Stimulated activated CD4-positive, alpha-beta T cell treated with anti-CD3 and anti-CD28 coated beads, Interleukin-2, amount 100 ng/mL, for 48 hours (primary cell): ENCODE measurements at regions not wholly inside any gene's neighbourhood (a gene's known extent, or its start where the extent isn't known, plus 50 kb on each side); places are given as distances from the start of the nearest gene placed in this dataset.

ENCODE experiments used
- DNase-seq, 2 donors: peaks; one replicate each; pipeline ENCODE4 v3.0.0-alpha.2; 2020

- no peak for DNase-seq
Measured at GRCh38 chr2:118658596-118659198, 188.8 kb downstream of the EN1 start.

- DNase-seq: no peak
Measured at GRCh38 chr2:118657466-118657865, 190.0 kb downstream of the EN1 start.

- DNase-seq: no peak
Measured at GRCh38 chr2:118654945-118655344, 192.5 kb downstream of the EN1 start.

GRCh38 chr2:118650327-118650726 lies 197.1 kb downstream of the EN1 start:
- no peak for DNase-seq

GRCh38 chr2:118645876-118646275 lies 201.6 kb downstream of the EN1 start:
- DNase-seq: no peak

- no peak for DNase-seq
Measured at GRCh38 chr2:118644190-118644589, 203.3 kb downstream of the EN1 start.

- DNase-seq: no peak
Measured at GRCh38 chr2:118643294-118643693, 204.2 kb downstream of the EN1 start.

GRCh38 chr2:118642501-118642900 lies 204.9 kb downstream of the EN1 start:
- no peak for DNase-seq

GRCh38 chr2:118641711-118642110 lies 205.7 kb downstream of the EN1 start:
- DNase-seq: no peak

- DNase-seq: no peak
Measured at GRCh38 chr2:118639371-118639770, 208.1 kb downstream of the EN1 start.

- no peak for DNase-seq
Measured at GRCh38 chr2:118638453-118638852, 209.0 kb downstream of the EN1 start.

- DNase-seq: no peak
Measured at GRCh38 chr2:118635891-118636290, 211.6 kb downstream of the EN1 start.

- no peak for DNase-seq
Measured at GRCh38 chr2:118634876-118635275, 212.6 kb downstream of the EN1 start.

- DNase-seq: no peak
Measured at GRCh38 chr2:118633371-118634018, 214.0 kb downstream of the EN1 start.

- DNase-seq: no peak
Measured at GRCh38 chr2:118632921-118633320, 214.5 kb downstream of the EN1 start.

GRCh38 chr2:118627156-118627555 lies 220.3 kb downstream of the EN1 start:
- no peak for DNase-seq

- DNase-seq: no peak
Measured at GRCh38 chr2:118622913-118623312, 224.5 kb downstream of the EN1 start.

- DNase-seq: no peak
Measured at GRCh38 chr2:118622108-118622507, 225.3 kb downstream of the EN1 start.

- DNase-seq: no peak
Measured at GRCh38 chr2:118618279-118618678, 229.2 kb downstream of the EN1 start.

GRCh38 chr2:118616432-118616831 lies 231.0 kb downstream of the EN1 start:
- DNase-seq: no peak

GRCh38 chr2:118614841-118615271 lies 232.6 kb downstream of the EN1 start:
- DNase-seq: no peak

GRCh38 chr2:118613737-118614136 lies 233.7 kb downstream of the EN1 start:
- DNase-seq: no peak

- DNase-seq: no peak
Measured at GRCh38 chr2:118611691-118612090, 235.8 kb downstream of the EN1 start.

- no peak for DNase-seq
Measured at GRCh38 chr2:118609138-118609537, 238.3 kb downstream of the EN1 start.

GRCh38 chr2:118607641-118608040 lies 239.8 kb downstream of the EN1 start:
- DNase-seq: no peak
